Fibroblast of villous mesenchyme (primary cell): ENCODE measurements at regions not wholly inside any gene's neighbourhood (a gene's known extent, or its start where the extent isn't known, plus 50 kb on each side); places are given as distances from the start of the nearest gene placed in this dataset.

ENCODE experiments used
- DNase-seq: peaks from one replicate; pipeline ENCODE4 v3.0.0-alpha.2; 2010; ENCODE audit warnings: low read depth
- H3K4me3 ChIP-seq: 2 replicates; pipeline ENCODE4 v1.5.1; 2011; ENCODE audit warnings: low read depth, mild to moderate bottlenecking, low read length
- TF ChIP-seq, protein P1 (sequence below): IDR thresholded peaks from 2 replicates; pipeline ENCODE4 v1.5.1; 2012; ENCODE audit warnings: low read depth, mild to moderate bottlenecking, low read length; ENCODE audit not compliant: insufficient read depth

GRCh38 chr22:22343581-22344296 is 99.2 kb downstream of the VPREB1 start:
- TF ChIP-seq, protein P1, sequence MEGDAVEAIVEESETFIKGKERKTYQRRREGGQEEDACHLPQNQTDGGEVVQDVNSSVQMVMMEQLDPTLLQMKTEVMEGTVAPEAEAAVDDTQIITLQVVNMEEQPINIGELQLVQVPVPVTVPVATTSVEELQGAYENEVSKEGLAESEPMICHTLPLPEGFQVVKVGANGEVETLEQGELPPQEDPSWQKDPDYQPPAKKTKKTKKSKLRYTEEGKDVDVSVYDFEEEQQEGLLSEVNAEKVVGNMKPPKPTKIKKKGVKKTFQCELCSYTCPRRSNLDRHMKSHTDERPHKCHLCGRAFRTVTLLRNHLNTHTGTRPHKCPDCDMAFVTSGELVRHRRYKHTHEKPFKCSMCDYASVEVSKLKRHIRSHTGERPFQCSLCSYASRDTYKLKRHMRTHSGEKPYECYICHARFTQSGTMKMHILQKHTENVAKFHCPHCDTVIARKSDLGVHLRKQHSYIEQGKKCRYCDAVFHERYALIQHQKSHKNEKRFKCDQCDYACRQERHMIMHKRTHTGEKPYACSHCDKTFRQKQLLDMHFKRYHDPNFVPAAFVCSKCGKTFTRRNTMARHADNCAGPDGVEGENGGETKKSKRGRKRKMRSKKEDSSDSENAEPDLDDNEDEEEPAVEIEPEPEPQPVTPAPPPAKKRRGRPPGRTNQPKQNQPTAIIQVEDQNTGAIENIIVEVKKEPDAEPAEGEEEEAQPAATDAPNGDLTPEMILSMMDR = no peak
- no peak overlapping the region for H3K4me3 ChIP-seq
- DNase-seq = no peak

DNA sequence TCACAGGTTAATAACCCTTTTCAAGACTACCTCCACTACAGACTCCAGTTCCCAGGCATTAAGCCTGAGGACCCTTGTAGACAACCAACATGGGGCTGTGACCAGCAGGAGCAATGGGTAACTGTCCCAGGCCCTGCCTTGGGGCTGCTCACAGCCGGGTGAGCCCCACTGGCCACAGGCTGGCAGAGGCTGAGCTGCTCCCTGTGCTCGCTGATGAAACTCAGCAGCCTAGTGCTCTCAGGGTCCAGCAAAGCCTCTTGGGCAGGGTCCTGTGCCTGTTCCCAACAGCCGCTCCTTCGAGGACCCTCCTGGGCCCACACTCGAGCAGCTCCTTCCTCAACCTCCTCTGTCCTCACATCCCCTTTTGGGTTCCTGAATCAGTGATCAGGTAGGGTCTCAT is 99.8 kb downstream of the VPREB1 start:
- TF ChIP-seq, protein P1 = no peak
- DNase-seq = no peak
- H3K4me3 ChIP-seq = no peak overlapping the region

DNA sequence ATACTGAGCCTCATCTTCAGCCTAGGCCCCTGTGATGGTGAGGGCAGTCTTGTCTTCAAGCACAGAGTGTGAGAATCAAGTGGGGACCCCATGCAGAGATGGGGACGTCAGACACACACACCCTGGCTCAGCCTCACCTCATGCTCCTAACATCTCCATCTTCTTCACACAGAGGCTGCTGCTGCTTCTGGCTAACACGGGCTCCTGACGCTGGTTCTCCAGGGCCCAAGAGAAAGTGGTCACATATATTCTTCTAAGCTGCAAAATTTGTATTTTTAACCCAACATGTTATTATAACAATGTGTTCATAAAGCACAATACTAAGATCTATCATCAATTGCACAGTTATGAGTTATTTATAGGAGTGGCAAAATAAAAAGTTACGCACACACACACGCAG is 101.2 kb downstream of the VPREB1 start:
- DNase-seq = no peak

GRCh38 chr22:22346401-22347107 is 102.0 kb downstream of the VPREB1 start:
- no peak for DNase-seq
- no peak overlapping the region for H3K4me3 ChIP-seq
- TF ChIP-seq, protein P1 = no peak

More for the DNA sequence above, 101.2 kb downstream of the VPREB1 start:
- H3K4me3 ChIP-seq = no peak overlapping the region
- TF ChIP-seq, protein P1 = no peak

- TF ChIP-seq, protein P1 = no peak
- H3K4me3 ChIP-seq = no peak overlapping the region
- DNase-seq = no peak
Observed at GRCh38 chr22:22348127-22348814, 103.7 kb downstream of the VPREB1 start.

- DNase-seq = no peak
- no peak overlapping the region for H3K4me3 ChIP-seq
- TF ChIP-seq, protein P1 = no peak
Observed at GRCh38 chr22:22348815-22349454, 104.3 kb downstream of the VPREB1 start.
